HepG2 (cell line): ENCODE measurements at regions not wholly inside any gene's neighbourhood (a gene's known extent, or its start where the extent isn't known, plus 50 kb on each side); places are given as distances from the start of the nearest gene placed in this dataset.

Source experiments
- ATAD3A ChIP-seq: sonication (generic); formaldehyde crosslinking; IDR thresholded peaks from 2 replicates; pipeline ENCODE4 v1.4.0; 2020; ENCODE audit warnings: missing genetic modification reagents
- ATF7 ChIP-seq, 2 experiments: fragments of 450-650 bp in 1 of 2; sonication (generic) in 1 of 2; formaldehyde crosslinking in 1 of 2; IDR thresholded peaks; 2 replicates each; pipeline versions ENCODE4 v1.4.0 to v1.6.1; 2016 to 2020; ENCODE audit warnings: antibody characterized with exemption in 1 of 2, mild to moderate bottlenecking in 1 of 2, missing genetic modification reagents in 1 of 2
- CBX2 ChIP-seq, 2 experiments: fragments of 200-600 bp in 1 of 2; sonication (generic); formaldehyde crosslinking in 1 of 2; IDR thresholded peaks; 2 replicates each; pipeline versions ENCODE4 v1.7.0 to v1.8.1; 2018 to 2022; ENCODE audit warnings: low read depth in 2 of 2, low read length in 1 of 2, mild to moderate bottlenecking in 1 of 2, missing genetic modification reagents in 1 of 2
- FOSL1 ChIP-seq: sonication (generic); formaldehyde crosslinking; IDR thresholded peaks from 2 replicates; pipeline ENCODE4 v1.9.0; 2021; ENCODE audit warnings: missing genetic modification reagents, borderline replicate concordance
- FOXP4 ChIP-seq: sonication (generic); formaldehyde crosslinking; IDR thresholded peaks from 2 replicates; pipeline ENCODE4 v1.4.0; 2020; ENCODE audit warnings: missing genetic modification reagents
- HCFC1 ChIP-seq: fragments of 150-350 bp; IDR thresholded peaks from 2 replicates; pipeline ENCODE4 v1.6.1; 2014; ENCODE audit warnings: low read depth, low read length
- KAT2B ChIP-seq: fragments of 150-350 bp; IDR thresholded peaks from 2 replicates; pipeline ENCODE4 v1.6.1; 2014; ENCODE audit warnings: low read depth, low read length, borderline replicate concordance
- MAFF ChIP-seq: IDR thresholded peaks from 2 replicates; pipeline ENCODE4 v1.6.1; 2011; ENCODE audit warnings: low read depth, low read length, improper control_type of control experiment
- POLR2G ChIP-seq: fragments of 200-400 bp; formaldehyde crosslinking; IDR thresholded peaks from 2 replicates; pipeline ENCODE4 v1.6.1; 2018; ENCODE audit warnings: mild to moderate bottlenecking, low read depth, low read length, moderate library complexity
- RXRB ChIP-seq: IDR thresholded peaks from 2 replicates; pipeline ENCODE4 v1.6.1; 2016; ENCODE audit warnings: borderline replicate concordance, missing genetic modification reagents, missing compliant biosample characterization
- SUZ12 ChIP-seq: fragments of 150-350 bp; IDR thresholded peaks from 2 replicates; pipeline ENCODE4 v1.6.1; 2014; ENCODE audit warnings: low read depth, low read length
- ZBTB21 ChIP-seq: sonication (generic); formaldehyde crosslinking; IDR thresholded peaks from 2 replicates; pipeline ENCODE4 v1.4.0; 2020; ENCODE audit warnings: missing genetic modification reagents
- ZFX ChIP-seq: sonication (generic); formaldehyde crosslinking; IDR thresholded peaks from 2 replicates; pipeline ENCODE4 v1.4.0; 2020; ENCODE audit warnings: mild to moderate bottlenecking, low read depth, missing genetic modification reagents, moderate library complexity
- ZHX2 ChIP-seq, 2 experiments: sonication (generic) in 1 of 2; formaldehyde crosslinking in 1 of 2; IDR thresholded peaks; 2 replicates each; pipeline versions ENCODE4 v1.6.1 to v1.9.0; 2014 to 2022; ENCODE audit warnings: antibody characterized with exemption in 1 of 2, borderline replicate concordance in 1 of 2, inconsistent platforms in 1 of 2, low read depth in 1 of 2, missing genetic modification reagents in 1 of 2
- ZSCAN30 ChIP-seq: sonication (generic); formaldehyde crosslinking; IDR thresholded peaks from 2 replicates; pipeline ENCODE4 v1.5.0; 2020; ENCODE audit warnings: mild to moderate bottlenecking, missing genetic modification reagents
- TF ChIP-seq, protein P1 (sequence below): IDR thresholded peaks from 2 replicates; pipeline ENCODE4 v1.6.1; 2016; ENCODE audit warnings: missing compliant biosample characterization, missing genetic modification reagents, borderline replicate concordance
- TF ChIP-seq, protein P2 (sequence below): IDR thresholded peaks from 2 replicates; pipeline ENCODE4 v1.6.1; 2016

DNA sequence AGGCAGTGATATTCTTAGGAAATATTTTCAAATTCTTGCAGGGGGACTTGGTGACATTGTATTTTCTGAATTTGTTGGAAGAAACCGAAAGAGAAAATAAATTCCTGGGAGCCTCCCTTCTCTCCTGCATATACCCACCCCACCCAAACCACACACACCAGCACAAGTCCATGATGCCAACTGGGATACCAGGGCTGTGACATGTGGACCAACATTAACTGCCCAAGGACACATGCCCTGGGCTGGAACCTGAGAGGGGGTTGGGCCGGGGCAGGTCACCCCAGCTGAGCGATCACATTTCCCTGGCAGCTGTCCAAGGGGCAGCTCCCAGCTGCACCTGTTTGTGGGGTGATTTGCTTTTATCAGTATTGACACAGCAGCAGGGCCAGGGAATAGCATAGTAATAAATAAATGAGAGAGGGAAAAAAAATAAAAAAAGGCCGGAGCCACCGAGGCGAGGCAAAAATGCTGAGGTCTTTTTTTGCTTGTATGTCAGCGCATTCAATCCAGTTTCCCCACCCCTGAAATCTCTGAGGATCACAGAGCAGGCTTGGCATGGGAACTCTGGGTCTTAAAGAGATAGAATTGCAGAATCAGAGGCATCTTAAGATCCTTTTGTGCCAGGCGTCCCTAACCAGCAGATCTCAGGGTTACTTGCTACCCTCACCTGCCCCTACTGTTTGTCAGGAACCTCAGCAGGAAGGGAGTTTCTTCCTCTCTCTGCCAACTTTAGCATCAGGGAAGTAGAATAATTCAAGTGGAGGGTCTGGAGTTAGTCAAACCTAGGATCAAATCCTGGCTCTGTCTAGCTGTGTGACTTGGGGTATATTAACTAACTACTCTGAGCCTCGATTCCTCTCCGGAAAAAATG is 66.5 kb upstream of the PIM1 start (continued):
- TF ChIP-seq FOXP4 (CRISPR knock-in tag), result peak; percentile 85
- no peak for TF ChIP-seq FOSL1
- no peak; the same call in 1 of the 2 replicates for TF ChIP-seq ZFX (CRISPR knock-in tag)
- TF ChIP-seq ZBTB21 (CRISPR knock-in tag), result no peak
- TF ChIP-seq, protein P1, sequence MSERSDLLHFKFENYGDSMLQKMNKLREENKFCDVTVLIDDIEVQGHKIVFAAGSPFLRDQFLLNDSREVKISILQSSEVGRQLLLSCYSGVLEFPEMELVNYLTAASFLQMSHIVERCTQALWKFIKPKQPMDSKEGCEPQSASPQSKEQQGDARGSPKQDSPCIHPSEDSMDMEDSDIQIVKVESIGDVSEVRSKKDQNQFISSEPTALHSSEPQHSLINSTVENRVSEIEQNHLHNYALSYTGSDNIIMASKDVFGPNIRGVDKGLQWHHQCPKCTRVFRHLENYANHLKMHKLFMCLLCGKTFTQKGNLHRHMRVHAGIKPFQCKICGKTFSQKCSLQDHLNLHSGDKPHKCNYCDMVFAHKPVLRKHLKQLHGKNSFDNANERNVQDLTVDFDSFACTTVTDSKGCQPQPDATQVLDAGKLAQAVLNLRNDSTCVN (CRISPR knock-in tag), result 0 out of 2 replicates have a peak, but pooled peaks have one; percentile 15
- no peak; the same call in 1 of the 2 replicates for TF ChIP-seq ZSCAN30
- TF ChIP-seq RXRB (CRISPR knock-in tag), result peak; percentile 93
- no peak for TF ChIP-seq ATAD3A (CRISPR knock-in tag)
- TF ChIP-seq ZHX2 (IDR thresholded peaks at IDR 0.05; ENCODE audit: low read depth), result 0 out of 2 replicates have a peak, but pooled peaks have one; percentile 32
- TF ChIP-seq ZHX2 (CRISPR knock-in tag; IDR thresholded peaks at IDR 0.05; ENCODE audit: borderline replicate concordance), result no peak
- TF ChIP-seq ATF7 (IDR thresholded peaks at IDR 0.05), result no peak
- no peak; the same call in 1 of the 2 replicates for TF ChIP-seq ATF7 (CRISPR knock-in tag; IDR thresholded peaks at IDR 0.05)
- peak; percentile 14 for TF ChIP-seq POLR2G
- no peak for TF ChIP-seq CBX2 (IDR thresholded peaks at IDR 0.05; ENCODE audit: low read depth, low read length)
- no peak for TF ChIP-seq CBX2 (CRISPR knock-in tag; IDR thresholded peaks at IDR 0.05; ENCODE audit: low read depth)
- TF ChIP-seq, protein P2, sequence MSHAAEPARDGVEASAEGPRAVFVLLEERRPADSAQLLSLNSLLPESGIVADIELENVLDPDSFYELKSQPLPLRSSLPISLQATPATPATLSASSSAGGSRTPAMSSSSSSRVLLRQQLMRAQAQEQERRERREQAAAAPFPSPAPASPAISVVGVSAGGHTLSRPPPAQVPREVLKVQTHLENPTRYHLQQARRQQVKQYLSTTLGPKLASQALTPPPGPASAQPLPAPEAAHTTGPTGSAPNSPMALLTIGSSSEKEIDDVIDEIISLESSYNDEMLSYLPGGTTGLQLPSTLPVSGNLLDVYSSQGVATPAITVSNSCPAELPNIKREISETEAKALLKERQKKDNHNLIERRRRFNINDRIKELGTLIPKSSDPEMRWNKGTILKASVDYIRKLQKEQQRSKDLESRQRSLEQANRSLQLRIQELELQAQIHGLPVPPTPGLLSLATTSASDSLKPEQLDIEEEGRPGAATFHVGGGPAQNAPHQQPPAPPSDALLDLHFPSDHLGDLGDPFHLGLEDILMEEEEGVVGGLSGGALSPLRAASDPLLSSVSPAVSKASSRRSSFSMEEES, result peak; percentile 70; the same call in 1 of the 2 replicates
- TF ChIP-seq MAFF, result peak; percentile 39; the same call in 1 of the 2 replicates
- TF ChIP-seq HCFC1, result no peak
- TF ChIP-seq KAT2B, result no peak
- no peak for TF ChIP-seq SUZ12
